ENCODE measurements at regions not wholly inside any gene's neighbourhood (a gene's known extent, or its start where the extent isn't known, plus 50 kb on each side); places are given as distances from the start of the nearest gene placed in this dataset.

- DNase-seq = no peak
These were observed 805.6 kb upstream of the ZEB2 start for GRCh38 chr2:145325485-145325884.

- DNase-seq = no peak
These were observed 804.8 kb upstream of the ZEB2 start for GRCh38 chr2:145324748-145325147.

- peak; percentile 31 for DNase-seq
These were observed 803.6 kb upstream of the ZEB2 start for GRCh38 chr2:145323512-145323911.

GRCh38 chr2:145321344-145321743 lies 801.4 kb upstream of the ZEB2 start:
- DNase-seq = no peak

- no peak for DNase-seq
These were observed 796.6 kb upstream of the ZEB2 start for GRCh38 chr2:145316496-145316895.

GRCh38 chr2:145315053-145315452 lies 795.1 kb upstream of the ZEB2 start:
- no peak for DNase-seq

GRCh38 chr2:145314119-145314633 lies 794.3 kb upstream of the ZEB2 start:
- DNase-seq = no peak

GRCh38 chr2:145305889-145306288 lies 786.0 kb upstream of the ZEB2 start:
- no peak for DNase-seq

- DNase-seq = no peak
These were observed 784.6 kb upstream of the ZEB2 start for GRCh38 chr2:145304501-145304900.

- no peak for DNase-seq
These were observed 783.6 kb upstream of the ZEB2 start for GRCh38 chr2:145303536-145303935.

GRCh38 chr2:145302886-145303285 lies 783.0 kb upstream of the ZEB2 start:
- DNase-seq = no peak

- no peak for DNase-seq
These were observed 782.5 kb upstream of the ZEB2 start for GRCh38 chr2:145302451-145302850.

- DNase-seq = no peak
These were observed 779.4 kb upstream of the ZEB2 start for GRCh38 chr2:145299368-145299767.

- DNase-seq = no peak
These were observed 772.2 kb upstream of the ZEB2 start for GRCh38 chr2:145292166-145292565.

- no peak for DNase-seq
These were observed 771.1 kb upstream of the ZEB2 start for GRCh38 chr2:145290986-145291385.

GRCh38 chr2:145289946-145290345 lies 770.0 kb upstream of the ZEB2 start:
- no peak for DNase-seq

GRCh38 chr2:145288650-145289496 lies 769.0 kb upstream of the ZEB2 start:
- no peak for DNase-seq

GRCh38 chr2:145287736-145288135 lies 767.8 kb upstream of the ZEB2 start:
- no peak for DNase-seq

- no peak for DNase-seq
These were observed 766.9 kb upstream of the ZEB2 start for GRCh38 chr2:145286716-145287275.

GRCh38 chr2:145284551-145284950 lies 764.6 kb upstream of the ZEB2 start:
- no peak for DNase-seq

GRCh38 chr2:145283131-145283530 lies 763.2 kb upstream of the ZEB2 start:
- no peak for DNase-seq

GRCh38 chr2:145277922-145278321 lies 758.0 kb upstream of the ZEB2 start:
- peak; percentile 40 for DNase-seq

GRCh38 chr2:145273840-145274239 lies 753.9 kb upstream of the ZEB2 start:
- no peak for DNase-seq

- no peak for DNase-seq
These were observed 749.0 kb upstream of the ZEB2 start for GRCh38 chr2:145268931-145269330.

- DNase-seq = no peak
These were observed 747.5 kb upstream of the ZEB2 start for GRCh38 chr2:145267451-145267850.
